ENCODE measurements at regions not wholly inside any gene's neighbourhood (a gene's known extent, or its start where the extent isn't known, plus 50 kb on each side); places are given as distances from the start of the nearest gene placed in this dataset.

GRCh38 chr2:194352505-194352904 lies 1304.5 kb upstream of the SLC39A10 start:
- no peak for DNase-seq
- H3K9ac ChIP-seq (ENCODE audit: low read length): no peak overlapping the region
- no peak overlapping the region for H3K4me3 ChIP-seq (ENCODE audit: low read length)
- H3K27me3 ChIP-seq (replicated peaks; ENCODE audit: insufficient read depth, low read length): no peaks in the 10 kb centered on the region
- no peak overlapping the region for H2AFZ ChIP-seq (ENCODE audit: low read length)
- no peaks in the 10 kb centered on the region for H3K79me2 ChIP-seq (ENCODE audit: low read length)
- no peak overlapping the region for H3K4me2 ChIP-seq (ENCODE audit: low read depth, low read length)
- no peaks in the 10 kb centered on the region for H3K36me3 ChIP-seq (replicated peaks; ENCODE audit: insufficient read depth, low read length)
- no peaks in the 10 kb centered on the region for H4K20me1 ChIP-seq (ENCODE audit: insufficient read depth, low read length)
- H3K9me2 ChIP-seq (replicated peaks; ENCODE audit: insufficient read depth, low read length): no peaks in the 10 kb centered on the region
- no peaks in the 10 kb centered on the region for H3F3A ChIP-seq (ENCODE audit: insufficient read depth, low read length)
- TF ChIP-seq EZH2 (optimal IDR thresholded peaks at IDR 0.05; ENCODE audit: low read depth, low read length) (no peak), EZH2phosphoT487 (IDR thresholded peaks at IDR 0.05; ENCODE audit: low read length) (no peak), CTCF (IDR thresholded peaks at IDR 0.05; ENCODE audit: low read length) (no peak)
- H3K9me3 ChIP-seq (replicated peaks; ENCODE audit: insufficient read depth, low read length): no peaks in the 10 kb centered on the region
- H3K27ac ChIP-seq (ENCODE audit: low read length): no peak overlapping the region
- no peaks in the 10 kb centered on the region for H3K4me1 ChIP-seq (ENCODE audit: low read length)

DNA sequence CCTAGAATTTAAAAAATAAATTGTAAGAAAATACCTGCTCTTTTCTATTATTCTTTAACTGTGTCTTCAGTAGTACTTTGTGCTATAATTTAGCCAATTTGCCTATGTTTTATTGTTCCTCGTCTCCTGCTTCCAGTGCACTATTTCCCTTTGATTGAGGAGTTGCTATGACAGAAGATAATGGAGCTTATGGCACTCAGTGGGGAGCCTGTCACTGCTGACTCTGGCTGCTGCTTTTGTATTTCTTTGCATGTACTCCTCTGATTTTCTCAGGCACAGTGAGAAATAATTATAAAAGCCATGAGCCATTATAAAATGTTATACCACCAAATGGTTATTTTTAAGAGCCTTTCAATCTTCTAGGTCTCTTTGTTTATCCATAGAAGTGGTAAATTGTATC lies 1310.8 kb upstream of the SLC39A10 start:
- no peaks in the 10 kb centered on the region for H3K4me1 ChIP-seq (ENCODE audit: low read length)
- no peak for DNase-seq
- no peak for TF ChIP-seq EZH2 (optimal IDR thresholded peaks at IDR 0.05; ENCODE audit: low read depth, low read length)
- no peak for TF ChIP-seq CTCF (IDR thresholded peaks at IDR 0.05; ENCODE audit: low read length)
- H3K9me3 ChIP-seq (replicated peaks; ENCODE audit: insufficient read depth, low read length): no peaks in the 10 kb centered on the region
- H3K79me2 ChIP-seq (ENCODE audit: low read length): no peaks in the 10 kb centered on the region
- H3K27me3 ChIP-seq (replicated peaks; ENCODE audit: insufficient read depth, low read length): no peaks in the 10 kb centered on the region
- H2AFZ ChIP-seq (ENCODE audit: low read length): no peak overlapping the region
- no peaks in the 10 kb centered on the region for H3K36me3 ChIP-seq (replicated peaks; ENCODE audit: insufficient read depth, low read length)
- no peak overlapping the region for H3K9ac ChIP-seq (ENCODE audit: low read length)
- no peaks in the 10 kb centered on the region for H3K9me2 ChIP-seq (replicated peaks; ENCODE audit: insufficient read depth, low read length)
- no peak overlapping the region for H3K4me2 ChIP-seq (ENCODE audit: low read depth, low read length)
- H3K27ac ChIP-seq (ENCODE audit: low read length): no peak overlapping the region
- H3F3A ChIP-seq (ENCODE audit: insufficient read depth, low read length): no peaks in the 10 kb centered on the region
- H4K20me1 ChIP-seq (ENCODE audit: insufficient read depth, low read length): no peaks in the 10 kb centered on the region
- H3K4me3 ChIP-seq (ENCODE audit: low read length): no peak overlapping the region

DNA sequence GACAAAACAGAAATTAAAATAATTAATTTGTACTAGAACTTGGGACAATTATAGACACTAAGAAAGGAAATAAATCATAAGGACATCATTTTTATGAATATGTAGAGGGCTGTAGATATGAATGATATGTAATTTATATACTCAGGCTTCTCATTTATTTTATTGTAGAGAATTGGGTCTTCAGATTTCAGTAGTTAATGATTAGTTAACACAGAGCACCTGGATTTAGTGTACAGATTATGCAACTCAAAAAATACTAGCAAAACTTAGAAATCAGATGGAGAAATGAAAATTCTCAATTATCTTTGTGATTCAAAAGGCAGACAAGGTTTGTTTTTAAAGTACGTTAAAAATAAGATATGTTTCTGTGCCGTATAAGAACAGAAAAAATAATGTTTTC lies 1311.7 kb upstream of the SLC39A10 start:
- no peaks in the 10 kb centered on the region for H3K9me3 ChIP-seq (replicated peaks; ENCODE audit: insufficient read depth, low read length)
- H3K36me3 ChIP-seq (replicated peaks; ENCODE audit: insufficient read depth, low read length): no peaks in the 10 kb centered on the region
- H3K27ac ChIP-seq (ENCODE audit: low read length): no peak overlapping the region
- no peaks in the 10 kb centered on the region for H3K4me1 ChIP-seq (ENCODE audit: low read length)
- H3K27me3 ChIP-seq (replicated peaks; ENCODE audit: insufficient read depth, low read length): no peaks in the 10 kb centered on the region
- H3K4me2 ChIP-seq (ENCODE audit: low read depth, low read length): no peak overlapping the region
- no peaks in the 10 kb centered on the region for H3K79me2 ChIP-seq (ENCODE audit: low read length)
- no peaks in the 10 kb centered on the region for H3F3A ChIP-seq (ENCODE audit: insufficient read depth, low read length)
- H4K20me1 ChIP-seq (ENCODE audit: insufficient read depth, low read length): no peaks in the 10 kb centered on the region
- no peak overlapping the region for H3K9ac ChIP-seq (ENCODE audit: low read length)
- no peak overlapping the region for H2AFZ ChIP-seq (ENCODE audit: low read length)
- H3K4me3 ChIP-seq (ENCODE audit: low read length): no peak overlapping the region
- no peaks in the 10 kb centered on the region for H3K9me2 ChIP-seq (replicated peaks; ENCODE audit: insufficient read depth, low read length)
- no peak for TF ChIP-seq CTCF (IDR thresholded peaks at IDR 0.05; ENCODE audit: low read length)
- no peak for TF ChIP-seq EZH2phosphoT487 (IDR thresholded peaks at IDR 0.05; ENCODE audit: low read length)
- no peak for TF ChIP-seq EZH2 (optimal IDR thresholded peaks at IDR 0.05; ENCODE audit: low read depth, low read length)
- no peak for DNase-seq
